GM21367 (cell line): ENCODE measurements at regions not wholly inside any gene's neighbourhood (a gene's known extent, or its start where the extent isn't known, plus 50 kb on each side); places are given as distances from the start of the nearest gene placed in this dataset.

ENCODE experiments used
- ATAC-seq: cut with Tn5 transposase; IDR thresholded peaks from one replicate; pipeline ENCODE4 v1.9.1; 2021; ENCODE audit not compliant: unreplicated experiment

DNA sequence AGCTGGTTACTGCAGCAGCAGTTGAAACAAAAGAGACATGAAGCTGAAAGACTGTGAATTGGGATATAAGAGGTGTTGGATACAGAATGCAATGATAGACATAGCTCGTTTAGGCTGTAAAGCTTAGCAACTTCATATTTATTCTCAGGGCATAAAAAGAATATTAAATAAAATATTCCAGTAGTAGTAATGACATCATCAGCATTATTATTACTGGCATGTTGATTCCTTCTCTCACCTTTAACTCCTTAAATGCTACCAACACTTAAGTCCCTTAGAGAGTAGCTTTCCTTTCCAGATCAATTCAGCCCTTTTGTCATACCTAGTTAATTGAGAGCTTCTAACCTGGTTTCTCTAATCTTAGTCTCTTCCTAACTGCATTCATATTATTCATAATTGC lies 81.4 kb upstream of the STXBP5 start:
- no peak for ATAC-seq

DNA sequence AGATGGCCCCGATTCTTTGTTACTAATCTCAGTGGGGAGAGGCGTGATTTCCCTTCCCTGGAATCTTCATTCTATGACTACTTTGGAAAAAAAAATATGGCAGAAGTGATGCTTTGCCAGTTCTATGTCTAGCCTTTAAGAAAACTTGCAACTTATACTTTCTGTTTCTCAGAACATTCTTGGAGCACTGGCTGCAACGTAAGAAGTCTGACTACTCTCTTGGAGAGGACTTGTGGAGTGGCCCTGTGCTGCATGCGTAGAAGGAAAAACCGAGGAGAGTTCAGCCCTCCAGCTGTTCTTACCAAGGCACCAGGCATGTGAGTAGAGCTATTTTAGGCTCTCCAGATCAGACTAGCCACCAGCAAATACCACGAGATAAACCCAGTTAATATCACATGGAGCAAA lies 77.6 kb upstream of the STXBP5 start:
- ATAC-seq, result no peak

DNA sequence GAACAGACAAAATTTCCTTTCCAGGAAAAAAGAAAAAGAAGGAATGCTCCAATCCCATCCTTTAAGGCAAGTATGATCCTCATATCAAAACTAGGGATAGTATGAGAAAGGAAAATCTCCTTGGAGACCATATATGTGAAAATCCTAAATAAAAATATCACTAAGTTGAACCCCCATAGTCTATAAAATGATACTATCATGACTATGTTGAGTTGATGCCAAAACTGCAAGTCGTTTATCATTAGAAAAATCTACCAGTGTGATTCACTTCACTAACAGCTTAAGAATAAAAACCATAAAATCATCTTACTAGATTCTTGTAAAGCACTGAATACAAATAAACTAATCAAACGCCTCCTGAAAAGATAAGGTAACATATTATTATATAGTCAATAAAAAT lies 76.6 kb upstream of the STXBP5 start:
- ATAC-seq, result no peak

DNA sequence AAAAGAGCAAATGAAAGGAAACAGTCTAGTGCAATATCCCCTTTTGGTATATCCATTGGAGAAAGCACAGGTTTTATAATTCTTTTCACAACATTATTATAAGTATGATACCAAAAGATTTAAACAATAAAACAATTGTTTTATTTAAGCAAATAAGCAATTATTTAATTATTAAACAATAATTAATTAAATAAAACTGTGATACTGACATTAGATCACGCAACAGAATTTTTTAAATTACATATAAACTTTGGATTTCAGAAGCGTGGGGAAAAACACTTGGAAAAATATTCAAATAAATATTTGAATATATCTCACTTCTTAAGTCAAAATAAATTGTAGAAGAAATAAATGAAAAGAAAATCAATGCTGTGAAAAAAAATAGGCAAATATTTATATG lies 76.2 kb upstream of the STXBP5 start:
- ATAC-seq, result no peak

DNA sequence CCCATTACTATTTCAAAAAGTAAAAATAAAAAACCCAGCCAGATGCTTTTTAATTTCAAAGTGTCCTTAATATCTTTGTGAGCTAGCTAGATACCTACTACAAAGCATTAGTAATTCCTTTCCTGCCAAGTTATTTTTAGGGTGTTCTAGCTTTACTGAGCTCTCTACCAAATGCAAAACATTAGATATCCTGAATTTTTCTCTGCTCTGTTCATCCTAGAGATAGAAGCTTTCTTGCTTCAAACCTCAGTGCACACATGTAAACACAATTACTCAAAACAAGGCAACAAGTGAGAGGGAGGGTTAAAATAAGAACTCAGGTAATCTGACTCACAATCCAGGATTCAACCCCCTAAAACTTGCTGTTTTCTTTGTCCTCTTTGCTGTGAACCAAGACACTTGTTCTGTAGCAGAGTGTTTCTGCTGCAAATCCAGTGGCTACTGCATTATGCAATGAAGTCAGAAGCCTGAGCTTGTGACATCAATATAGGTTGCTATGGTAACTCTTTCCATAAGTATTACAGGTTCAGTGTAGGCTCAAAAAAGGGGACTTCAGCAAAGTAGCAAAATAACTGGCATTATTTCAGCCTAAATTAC lies 72.6 kb upstream of the STXBP5 start:
- ATAC-seq, result no peak

DNA sequence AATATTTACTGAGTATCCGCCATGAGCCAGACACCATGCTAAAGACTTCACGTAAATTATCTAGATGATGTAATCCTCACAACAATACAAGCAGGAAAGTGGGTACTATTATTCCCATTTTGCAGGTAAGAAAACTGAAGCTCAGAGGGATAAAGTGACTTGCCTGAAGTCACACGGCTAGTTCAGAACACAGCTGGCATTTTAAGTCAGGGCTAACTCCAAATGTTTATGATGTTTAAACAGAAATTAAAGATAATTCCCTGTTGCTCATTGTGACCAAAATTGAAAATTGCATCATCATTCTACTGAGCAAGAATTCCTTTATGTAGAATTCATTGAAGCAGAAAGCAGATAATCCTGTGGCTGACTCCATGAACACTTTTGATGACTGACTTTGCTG lies 71.3 kb upstream of the STXBP5 start:
- ATAC-seq, result no peak

DNA sequence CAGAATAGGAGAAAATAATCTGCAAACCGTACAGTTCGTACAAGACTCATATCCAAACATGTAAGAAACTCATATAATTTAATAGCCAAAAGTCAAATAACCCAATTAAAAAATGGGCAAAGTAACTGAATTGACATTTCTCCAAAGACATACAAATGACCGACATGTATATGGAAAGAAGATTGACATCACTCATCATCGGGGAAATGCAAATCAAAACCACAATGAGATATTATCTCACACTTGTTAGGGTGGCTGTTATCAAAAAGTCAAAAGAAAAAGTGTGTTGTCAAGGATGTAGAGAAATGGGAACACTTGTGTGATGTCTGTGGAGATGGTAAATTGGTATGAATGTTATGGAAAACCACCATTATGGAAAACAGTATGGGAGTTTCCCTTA lies 70.5 kb upstream of the STXBP5 start:
- no peak for ATAC-seq

DNA sequence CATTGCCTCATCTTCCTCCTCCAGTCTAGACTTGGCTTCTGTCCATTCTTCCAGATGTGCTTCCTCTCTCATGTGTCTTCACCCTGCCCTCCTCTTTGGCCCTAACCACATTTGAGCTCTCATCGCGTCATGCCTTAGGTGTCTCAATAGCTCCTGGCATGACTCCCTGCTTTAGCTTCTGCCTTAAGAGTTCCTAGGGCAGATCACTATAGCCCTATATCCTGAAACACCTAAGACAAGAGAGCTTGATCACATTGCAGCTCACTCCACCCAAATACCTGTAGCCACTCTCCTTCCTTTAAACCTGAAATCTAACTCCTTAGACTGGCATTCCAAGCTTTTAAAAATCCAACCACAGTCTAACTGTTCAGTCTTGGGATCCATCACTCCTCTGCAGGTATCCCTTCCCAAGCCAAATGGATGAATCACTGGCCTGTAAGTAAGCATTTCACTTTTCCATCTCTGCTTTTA lies 69.0 kb upstream of the STXBP5 start:
- ATAC-seq, result no peak

DNA sequence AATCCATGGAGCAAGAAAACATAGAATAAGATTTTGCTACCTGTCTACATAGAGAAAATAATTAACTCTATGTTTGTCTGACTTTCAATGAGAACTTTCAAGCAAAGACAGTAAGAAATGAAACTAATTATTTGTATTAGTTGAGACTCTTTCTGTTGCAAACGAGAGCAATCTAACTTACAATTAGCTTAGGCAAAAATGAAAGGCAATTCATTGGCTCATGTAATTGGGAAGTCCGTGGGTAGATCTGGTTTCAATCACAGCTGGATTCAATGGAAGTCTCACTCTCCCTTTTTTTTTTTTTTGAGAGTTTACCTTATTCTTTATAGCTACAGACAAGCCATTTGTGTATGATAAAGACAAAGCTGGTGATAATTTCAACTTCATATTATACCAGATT lies 68.2 kb upstream of the STXBP5 start:
- no peak for ATAC-seq

DNA sequence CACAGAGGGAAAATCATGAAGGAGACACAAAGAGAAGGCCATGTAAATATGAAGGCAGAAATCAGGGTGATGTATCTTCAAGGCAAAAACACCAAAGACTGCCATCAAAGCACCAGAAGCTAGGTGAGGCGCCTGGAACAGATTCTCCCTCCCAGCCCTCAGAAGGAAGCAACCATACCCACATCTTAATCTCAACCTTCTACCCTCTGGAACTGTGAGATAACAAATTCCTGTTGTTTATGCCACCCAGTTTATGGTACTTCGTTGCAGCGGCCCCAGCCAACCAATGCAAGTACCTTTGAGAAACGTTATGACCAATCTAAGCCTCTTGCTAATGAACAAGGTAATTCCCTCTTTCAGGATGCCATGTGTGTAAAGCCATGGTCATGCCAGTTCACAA lies 66.2 kb upstream of the STXBP5 start:
- no peak for ATAC-seq

DNA sequence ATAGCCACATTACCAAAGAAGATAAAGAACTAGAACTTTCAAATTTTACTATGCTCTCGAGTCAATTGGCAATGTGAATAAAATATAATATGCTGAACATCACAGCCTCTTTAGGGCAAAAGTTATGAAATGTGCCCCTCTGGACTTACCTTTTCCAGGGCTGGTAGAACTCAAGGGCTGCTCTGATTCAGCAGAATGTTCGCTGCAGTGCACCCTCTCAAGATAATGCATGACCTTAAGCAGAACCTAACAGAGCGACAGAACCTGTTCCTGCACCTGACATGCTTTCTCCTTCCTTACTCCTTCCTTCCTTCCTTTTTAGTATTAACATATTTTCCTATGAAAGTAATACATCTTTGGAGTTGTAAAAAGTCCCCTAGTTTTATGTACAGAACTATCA lies 65.4 kb upstream of the STXBP5 start:
- ATAC-seq, result no peak

DNA sequence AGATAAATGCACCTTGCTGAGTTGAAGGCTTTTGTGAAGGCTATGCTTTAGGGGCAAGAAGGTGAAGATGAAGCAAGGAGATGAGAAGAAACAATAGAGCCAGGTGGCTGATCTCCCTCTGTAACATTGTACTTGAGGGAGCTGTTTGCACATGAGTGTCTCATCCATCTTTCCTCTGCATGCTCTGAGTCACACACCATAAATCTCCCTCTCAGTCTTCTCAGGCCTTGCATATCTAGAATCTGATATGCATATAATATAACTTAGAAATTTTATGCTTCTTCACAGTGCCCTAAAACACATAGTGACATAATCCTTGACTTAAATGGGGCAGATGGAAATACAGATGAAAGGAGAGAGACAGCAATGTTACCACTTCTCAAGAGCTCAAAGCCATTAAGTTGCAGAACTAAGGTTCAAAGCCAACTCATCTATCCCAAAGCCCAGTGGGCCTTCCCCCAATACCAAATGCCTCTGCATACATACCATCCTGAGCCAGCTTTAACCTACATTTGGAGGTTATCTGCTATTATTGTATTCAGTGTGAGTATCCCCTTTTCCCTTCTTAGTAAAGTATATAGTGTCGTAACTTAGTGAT lies 62.4 kb upstream of the STXBP5 start:
- no peak for ATAC-seq

DNA sequence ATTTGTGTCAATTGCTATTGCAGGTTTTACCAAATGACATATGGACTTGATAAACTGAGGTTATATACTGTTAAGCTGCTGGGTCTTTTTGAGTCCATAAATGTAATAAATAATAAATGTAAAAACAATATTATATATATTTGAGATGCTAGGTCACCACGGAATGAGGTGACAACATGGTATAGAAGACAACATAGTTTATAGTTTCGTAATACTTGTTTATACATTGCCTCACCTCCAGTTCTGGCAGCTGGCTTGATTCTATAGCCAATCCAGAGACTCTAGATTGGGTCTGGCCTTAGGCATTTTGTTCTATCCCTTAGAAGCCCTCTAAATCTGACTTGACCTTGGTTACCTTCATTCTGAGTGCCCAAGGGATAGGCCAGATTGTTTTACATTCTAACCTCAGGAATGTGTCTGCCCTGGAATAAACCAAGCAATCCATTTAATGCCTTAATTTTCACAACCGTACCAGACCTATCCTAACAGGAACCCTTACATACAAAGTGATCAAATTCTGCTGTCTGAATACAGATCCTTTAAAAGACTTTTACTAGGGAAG lies 61.5 kb upstream of the STXBP5 start:
- ATAC-seq, result no peak

DNA sequence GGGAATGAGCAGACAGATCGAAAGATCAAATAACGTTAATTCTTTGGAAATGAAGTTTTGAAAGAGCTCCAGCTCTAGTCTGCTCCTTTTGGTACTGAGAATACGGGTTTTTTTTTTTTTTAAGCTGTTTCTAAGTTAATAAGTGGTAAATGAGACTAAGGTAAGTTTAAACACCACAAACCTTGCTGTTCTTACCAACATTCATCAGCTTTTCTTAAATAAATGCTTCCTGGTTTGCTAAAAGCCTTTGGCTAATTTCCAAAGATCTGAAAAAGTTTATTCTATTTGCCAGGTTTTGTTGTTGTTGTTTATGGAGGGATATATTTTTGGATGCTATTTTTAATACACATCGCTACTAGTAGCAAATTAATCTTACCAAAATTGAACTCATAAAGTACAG lies 55.1 kb upstream of the STXBP5 start:
- ATAC-seq, result no peak

DNA sequence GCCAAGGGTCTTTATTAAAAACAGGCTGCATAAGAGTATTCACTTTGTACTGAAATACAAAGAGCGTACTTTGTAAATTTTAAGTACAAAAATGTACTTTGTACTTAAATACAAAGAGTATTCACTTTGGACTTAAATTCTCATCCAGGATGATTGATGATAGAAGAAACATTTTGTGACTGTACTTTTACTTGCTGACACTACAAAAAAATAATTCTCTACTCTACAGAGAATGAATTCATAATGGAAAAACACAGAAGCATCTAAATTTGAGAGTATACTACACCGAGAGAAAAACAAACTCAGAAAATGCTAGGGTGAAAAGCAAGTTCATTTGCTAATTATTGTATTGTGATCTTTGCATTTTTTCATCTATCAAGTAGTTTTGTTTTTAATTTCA lies 54.4 kb upstream of the STXBP5 start:
- no peak for ATAC-seq

DNA sequence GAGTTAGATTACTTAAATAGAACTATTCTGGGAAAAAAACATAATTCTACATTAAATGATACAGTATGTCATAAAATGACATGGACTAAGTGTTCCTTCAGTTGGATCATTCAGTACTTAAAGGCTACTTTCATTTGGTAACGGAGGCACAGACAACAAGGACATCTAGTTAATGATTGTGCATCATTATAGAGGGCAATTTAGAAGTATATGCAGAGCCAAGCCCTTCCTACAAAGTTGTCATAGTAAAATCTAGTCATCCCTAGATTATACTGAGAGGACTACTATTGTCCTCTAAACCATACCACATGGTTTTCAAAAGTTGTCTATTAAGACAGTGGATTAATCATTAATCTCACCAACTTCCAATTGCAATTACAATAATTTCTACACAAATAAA lies 53.9 kb upstream of the STXBP5 start:
- ATAC-seq, result no peak
